D721Med (cell line): ENCODE measurements at regions not wholly inside any gene's neighbourhood (a gene's known extent, or its start where the extent isn't known, plus 50 kb on each side); places are given as distances from the start of the nearest gene placed in this dataset.

Experiments used
- DNase-seq: peaks from one replicate; pipeline ENCODE4 v3.0.0; 2011; ENCODE audit warnings: low spot score; ENCODE audit not compliant: insufficient read length
- FAIRE-seq: peaks from 2 replicates; lab custom pipeline; 2011; peaks lifted over from hg19 to GRCh38; lab: Jason Lieb, UNC
- TF ChIP-seq, protein P1 (sequence below): IDR thresholded peaks from 2 replicates; pipeline ENCODE4 v1.5.1; 2012; ENCODE audit warnings: mild to moderate bottlenecking, control low read depth; ENCODE audit not compliant: insufficient read depth; ENCODE audit errors: missing control alignments

DNA sequence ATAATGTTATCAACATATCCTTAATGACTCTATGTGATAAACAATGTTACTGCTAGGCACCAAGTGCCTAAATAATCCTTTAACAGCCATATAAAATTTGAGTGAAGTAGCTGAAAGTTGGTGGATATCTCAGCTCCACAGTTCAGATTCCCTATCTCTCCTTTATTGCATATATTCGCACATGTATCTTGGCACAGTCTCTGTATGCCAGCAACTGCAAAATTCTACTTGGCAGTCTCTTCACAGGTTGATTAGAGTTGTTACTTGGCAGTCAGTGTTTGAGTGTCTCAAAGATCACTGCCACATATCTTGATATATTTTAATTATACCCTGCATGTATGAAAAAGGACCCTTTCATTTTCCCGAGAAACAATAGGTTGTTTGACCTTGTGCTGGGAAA lies 879.3 kb downstream of the OLFM4 start:
- DNase-seq (no peak), FAIRE-seq (no peak)
- TF ChIP-seq, protein P1, sequence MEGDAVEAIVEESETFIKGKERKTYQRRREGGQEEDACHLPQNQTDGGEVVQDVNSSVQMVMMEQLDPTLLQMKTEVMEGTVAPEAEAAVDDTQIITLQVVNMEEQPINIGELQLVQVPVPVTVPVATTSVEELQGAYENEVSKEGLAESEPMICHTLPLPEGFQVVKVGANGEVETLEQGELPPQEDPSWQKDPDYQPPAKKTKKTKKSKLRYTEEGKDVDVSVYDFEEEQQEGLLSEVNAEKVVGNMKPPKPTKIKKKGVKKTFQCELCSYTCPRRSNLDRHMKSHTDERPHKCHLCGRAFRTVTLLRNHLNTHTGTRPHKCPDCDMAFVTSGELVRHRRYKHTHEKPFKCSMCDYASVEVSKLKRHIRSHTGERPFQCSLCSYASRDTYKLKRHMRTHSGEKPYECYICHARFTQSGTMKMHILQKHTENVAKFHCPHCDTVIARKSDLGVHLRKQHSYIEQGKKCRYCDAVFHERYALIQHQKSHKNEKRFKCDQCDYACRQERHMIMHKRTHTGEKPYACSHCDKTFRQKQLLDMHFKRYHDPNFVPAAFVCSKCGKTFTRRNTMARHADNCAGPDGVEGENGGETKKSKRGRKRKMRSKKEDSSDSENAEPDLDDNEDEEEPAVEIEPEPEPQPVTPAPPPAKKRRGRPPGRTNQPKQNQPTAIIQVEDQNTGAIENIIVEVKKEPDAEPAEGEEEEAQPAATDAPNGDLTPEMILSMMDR, result no peak

DNA sequence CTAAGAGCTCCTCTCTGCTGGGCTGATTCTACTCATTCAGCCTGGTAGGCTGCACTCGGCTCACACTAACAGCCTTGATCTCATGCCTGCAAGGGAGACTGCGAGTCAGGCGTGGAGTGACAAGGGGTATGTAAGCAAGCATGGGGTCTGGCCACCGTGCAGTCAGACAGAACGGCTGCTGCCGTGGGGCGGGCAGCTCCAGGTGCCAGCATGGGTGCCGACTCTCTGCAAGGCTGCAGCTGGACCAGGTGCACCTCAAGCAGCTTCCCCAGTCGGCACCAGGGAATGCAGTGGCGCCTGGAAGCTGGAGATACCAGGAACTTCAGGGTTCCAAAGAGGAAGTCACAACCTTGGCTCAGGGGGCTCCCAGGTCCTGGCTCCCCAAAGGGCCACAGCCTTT lies 892.3 kb downstream of the OLFM4 start:
- no peak for DNase-seq
- TF ChIP-seq, protein P1, result no peak
- no peak for FAIRE-seq

DNA sequence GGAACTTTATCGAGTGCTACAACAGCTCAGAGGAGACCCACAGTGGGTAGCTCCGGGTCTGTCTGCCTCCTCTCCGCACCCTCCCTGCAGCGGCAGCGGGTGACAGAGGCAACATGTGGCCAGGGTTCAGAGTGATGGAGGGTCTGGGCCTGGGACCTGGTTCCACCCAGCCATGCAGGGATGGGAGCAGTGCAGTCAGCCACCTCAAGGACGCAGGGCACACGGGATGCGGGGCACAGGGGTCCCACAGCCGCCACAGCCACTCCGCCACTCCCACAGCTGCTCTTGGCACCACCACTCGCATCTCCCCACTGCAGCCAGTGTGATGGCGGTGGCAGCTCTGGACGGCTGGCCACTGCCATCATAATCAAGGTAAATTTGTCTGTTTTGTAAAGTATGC lies 892.9 kb downstream of the OLFM4 start:
- DNase-seq, result no peak
- FAIRE-seq, result no peak
- TF ChIP-seq, protein P1, result no peak

DNA sequence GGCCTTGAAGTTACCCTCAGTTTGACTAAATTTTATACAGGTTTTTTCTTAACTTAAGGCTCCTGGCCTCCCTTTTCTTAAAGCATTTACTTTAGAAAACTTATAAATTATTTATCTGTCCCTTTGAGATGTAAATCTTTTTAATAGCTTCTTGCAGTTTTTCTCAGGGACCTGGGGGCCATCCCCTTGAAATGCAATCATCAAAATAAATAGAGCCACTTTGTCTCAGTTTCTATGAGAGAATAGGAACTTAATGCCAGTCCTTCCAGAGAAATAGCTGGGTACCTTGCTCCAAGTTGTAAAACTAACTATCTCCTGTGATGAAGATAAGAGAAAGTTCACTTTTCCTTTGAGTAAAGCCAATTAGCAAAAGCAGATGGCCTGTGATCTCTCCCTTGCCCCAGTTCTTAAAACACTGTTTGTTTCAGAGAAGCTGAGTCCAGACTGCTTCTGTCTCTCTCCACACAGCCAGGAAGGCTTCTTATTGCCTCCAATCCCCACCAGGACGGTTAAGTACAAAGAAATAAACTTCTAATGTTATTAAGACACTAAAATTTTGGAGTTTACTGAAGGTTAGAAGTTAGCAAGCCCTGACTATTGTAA lies 913.1 kb downstream of the OLFM4 start:
- no peak for FAIRE-seq

DNA sequence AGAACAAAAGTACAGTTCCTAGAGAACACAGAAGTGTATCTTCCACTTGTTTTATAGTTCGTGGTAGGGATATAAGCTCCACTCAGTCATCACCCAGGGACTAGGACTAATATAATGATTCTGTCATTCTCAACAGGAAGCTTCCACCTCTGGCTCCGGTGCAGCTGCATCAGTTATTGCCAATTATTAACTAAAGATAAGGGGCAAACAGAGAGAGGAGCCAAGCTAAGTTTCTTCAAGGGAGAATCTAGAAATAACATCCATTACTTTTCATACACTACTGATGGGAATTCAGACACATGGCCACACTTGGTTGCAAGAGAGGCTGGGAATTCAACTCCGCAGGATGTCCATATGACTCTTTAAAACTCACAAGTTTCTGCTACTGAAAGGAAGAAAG lies 917.9 kb downstream of the OLFM4 start:
- DNase-seq (no peak), FAIRE-seq (no peak)
- TF ChIP-seq, protein P1, result no peak

More for the DNA sequence above, 913.1 kb downstream of the OLFM4 start:
- TF ChIP-seq, protein P1, result no peak
- no peak for DNase-seq

DNA sequence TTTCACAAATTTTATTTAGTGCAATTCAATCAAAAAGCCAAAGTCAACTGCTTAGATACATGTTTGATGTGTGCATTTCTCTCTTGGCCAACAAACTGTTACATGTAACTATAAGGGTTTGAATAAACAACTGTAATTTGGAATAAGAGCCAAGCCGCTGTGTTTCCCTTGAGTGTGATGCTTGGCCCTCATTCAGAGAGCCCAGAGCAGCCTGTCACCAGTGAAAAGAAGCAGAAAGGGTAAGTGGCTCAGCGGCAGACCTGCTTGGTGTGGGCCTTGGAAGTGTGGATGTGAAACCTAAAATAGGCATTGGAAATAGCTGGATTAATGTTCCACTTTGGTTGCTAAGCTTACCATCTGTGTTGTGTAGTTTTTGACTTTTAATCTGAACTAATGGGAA lies 924.6 kb downstream of the OLFM4 start:
- DNase-seq (no peak), FAIRE-seq (peak; percentile 96)
- TF ChIP-seq, protein P1, result no peak
